ENCODE measurements at regions not wholly inside any gene's neighbourhood (a gene's known extent, or its start where the extent isn't known, plus 50 kb on each side); places are given as distances from the start of the nearest gene placed in this dataset.

GRCh38 chr3:95350049-95350448 lies 1287.2 kb downstream of the NSUN3 start:
- no peak overlapping the region for H4K91ac ChIP-seq (ENCODE audit: low read length)
- H3K9me3 ChIP-seq (ENCODE audit: control insufficient read depth, low read length) = no peaks in the 10 kb centered on the region
- no peaks in the 10 kb centered on the region for H3K4me1 ChIP-seq (ENCODE audit: control insufficient read depth, insufficient read depth, low read depth, low read length)
- no peaks in the 10 kb centered on the region for H3K79me1 ChIP-seq (replicated peaks; ENCODE audit: low read length, poor library complexity, severe bottlenecking)
- no peak overlapping the region for H2AK5ac ChIP-seq (ENCODE audit: low read length, severe bottlenecking)
- DNase-seq = no peak
- no peak overlapping the region for H3K18ac ChIP-seq (ENCODE audit: low read depth in 1 of 2, low read length in 2 of 2)
- H3K27me3 ChIP-seq (ENCODE audit: control insufficient read depth in 1 of 2, insufficient read depth in 1 of 2, low read length in 2 of 2) = no peaks in the 10 kb centered on the region
- no peak overlapping the region for H3K27ac ChIP-seq (ENCODE audit: low read length, poor library complexity, severe bottlenecking)
- whole genome bisulfite sequencing = 88% methylated on average over 4 of the region's 4 CpGs
- H3K14ac ChIP-seq (ENCODE audit: low read length in 2 of 2) = no peak overlapping the region
- H2BK120ac ChIP-seq (ENCODE audit: low read depth, low read length) = no peak overlapping the region
- no peak overlapping the region for H3K9ac ChIP-seq (ENCODE audit: low read length)
- no peak overlapping the region for H4K8ac ChIP-seq (ENCODE audit: low read length)
- no peak overlapping the region for H3K4me2 ChIP-seq (ENCODE audit: low read length, poor library complexity, severe bottlenecking)
- H3K4ac ChIP-seq (ENCODE audit: low read depth in 1 of 2, low read length in 2 of 2) = no peak overlapping the region
- no peaks in the 10 kb centered on the region for H3K36me3 ChIP-seq (ENCODE audit: control insufficient read depth in 1 of 2, insufficient read depth in 2 of 2, low read depth in 1 of 2, low read length in 2 of 2)
- H3K4me3 ChIP-seq (ENCODE audit: insufficient read depth in 1 of 2, low read depth in 1 of 2, low read length in 2 of 2) = no peak overlapping the region
- H2AFZ ChIP-seq (ENCODE audit: low read depth, low read length) = no peak overlapping the region
- no peak overlapping the region for H3K23ac ChIP-seq (ENCODE audit: low read length in 2 of 2)
- H2BK5ac ChIP-seq (ENCODE audit: low read depth, low read length, poor library complexity, severe bottlenecking) = no peak overlapping the region
- H2BK15ac ChIP-seq (ENCODE audit: low read depth, poor library complexity, severe bottlenecking) = no peak overlapping the region
- H2BK12ac ChIP-seq (ENCODE audit: low read length in 2 of 2) = no peak overlapping the region

DNA sequence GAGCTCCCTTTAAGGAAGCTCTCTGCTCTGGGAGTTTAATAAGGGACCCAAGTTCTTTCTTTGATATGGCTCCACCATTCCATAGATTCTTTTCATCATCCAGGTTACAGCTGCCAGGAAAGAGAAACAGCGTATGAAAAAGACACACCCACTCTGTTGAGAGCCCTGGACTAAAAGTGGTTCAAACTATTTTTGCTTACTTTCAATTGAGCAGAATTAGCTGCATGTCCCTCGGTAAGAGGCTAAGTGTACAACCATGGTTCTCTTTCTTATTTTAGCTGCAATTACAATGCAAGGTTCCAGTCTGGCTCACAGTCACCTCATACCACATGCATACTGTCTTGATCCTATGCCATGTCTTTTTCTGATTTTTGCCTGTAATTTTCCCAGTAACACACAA lies 1288.3 kb downstream of the NSUN3 start:
- Histone ChIP-seq H3K27me3 (ENCODE audit: control insufficient read depth in 1 of 2, insufficient read depth in 1 of 2, low read length in 2 of 2) (no peaks in the 10 kb centered on the region), H3K18ac (ENCODE audit: low read depth in 1 of 2, low read length in 2 of 2) (no peak overlapping the region), H3K14ac (ENCODE audit: low read length in 2 of 2) (no peak overlapping the region), H3K4ac (ENCODE audit: low read depth in 1 of 2, low read length in 2 of 2) (no peak overlapping the region), H3K36me3 (ENCODE audit: control insufficient read depth in 1 of 2, insufficient read depth in 2 of 2, low read depth in 1 of 2, low read length in 2 of 2) (no peaks in the 10 kb centered on the region), H3K9ac (ENCODE audit: low read length) (no peak overlapping the region), H4K91ac (ENCODE audit: low read length) (no peak overlapping the region), H2BK120ac (ENCODE audit: low read depth, low read length) (no peak overlapping the region), H2AK5ac (ENCODE audit: low read length, severe bottlenecking) (no peak overlapping the region), H3K79me1 (replicated peaks; ENCODE audit: low read length, poor library complexity, severe bottlenecking) (no peaks in the 10 kb centered on the region), H3K4me3 (ENCODE audit: insufficient read depth in 1 of 2, low read depth in 1 of 2, low read length in 2 of 2) (no peak overlapping the region), H2AFZ (ENCODE audit: low read depth, low read length) (no peak overlapping the region), H3K23ac (ENCODE audit: low read length in 2 of 2) (no peak overlapping the region), H3K4me1 (ENCODE audit: control insufficient read depth, insufficient read depth, low read depth, low read length) (no peaks in the 10 kb centered on the region), H4K8ac (ENCODE audit: low read length) (no peak overlapping the region), H3K27ac (ENCODE audit: low read length, poor library complexity, severe bottlenecking) (no peak overlapping the region), H2BK12ac (ENCODE audit: low read length in 2 of 2) (no peak overlapping the region), H2BK5ac (ENCODE audit: low read depth, low read length, poor library complexity, severe bottlenecking) (no peak overlapping the region), H3K4me2 (ENCODE audit: low read length, poor library complexity, severe bottlenecking) (no peak overlapping the region), H3K9me3 (ENCODE audit: control insufficient read depth, low read length) (no peaks in the 10 kb centered on the region), H2BK15ac (ENCODE audit: low read depth, poor library complexity, severe bottlenecking) (no peak overlapping the region)
- 88% methylated on average over 2 of the region's 2 CpGs for WGBS
- DNase-seq = no peak

DNA sequence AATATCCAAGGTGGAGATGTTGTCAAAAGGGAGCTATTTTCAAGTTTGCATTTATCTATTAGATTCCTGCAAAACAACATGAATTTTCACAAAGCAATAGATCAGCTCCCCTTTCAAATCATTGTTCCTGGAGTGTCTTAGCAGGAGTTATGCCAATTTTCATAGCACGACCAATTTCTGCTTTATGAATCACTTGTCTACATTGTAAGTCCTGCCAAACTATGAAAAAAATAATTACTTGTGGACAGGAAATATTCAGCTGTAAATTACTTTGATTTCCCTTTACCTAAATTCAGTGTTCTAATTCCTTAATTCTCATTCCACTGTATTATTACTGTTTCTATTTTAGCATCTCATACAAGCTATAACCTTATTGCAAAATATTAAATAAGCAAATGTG lies 1289.6 kb downstream of the NSUN3 start:
- Histone ChIP-seq H2BK120ac (ENCODE audit: low read depth, low read length) (no peak overlapping the region), H3K27me3 (ENCODE audit: control insufficient read depth in 1 of 2, insufficient read depth in 1 of 2, low read length in 2 of 2) (no peaks in the 10 kb centered on the region), H4K8ac (ENCODE audit: low read length) (no peak overlapping the region), H2BK12ac (ENCODE audit: low read length in 2 of 2) (no peak overlapping the region), H3K79me1 (replicated peaks; ENCODE audit: low read length, poor library complexity, severe bottlenecking) (no peaks in the 10 kb centered on the region), H3K4me2 (ENCODE audit: low read length, poor library complexity, severe bottlenecking) (no peak overlapping the region), H2AFZ (ENCODE audit: low read depth, low read length) (no peak overlapping the region), H3K36me3 (ENCODE audit: control insufficient read depth in 1 of 2, insufficient read depth in 2 of 2, low read depth in 1 of 2, low read length in 2 of 2) (no peaks in the 10 kb centered on the region), H3K4me1 (ENCODE audit: control insufficient read depth, insufficient read depth, low read depth, low read length) (peaks cover 2% of the 10 kb centered on the region), H3K4me3 (ENCODE audit: insufficient read depth in 1 of 2, low read depth in 1 of 2, low read length in 2 of 2) (no peak overlapping the region), H2BK15ac (ENCODE audit: low read depth, poor library complexity, severe bottlenecking) (no peak overlapping the region), H3K18ac (ENCODE audit: low read depth in 1 of 2, low read length in 2 of 2) (no peak overlapping the region), H3K9me3 (ENCODE audit: control insufficient read depth, low read length) (no peaks in the 10 kb centered on the region), H3K27ac (ENCODE audit: low read length, poor library complexity, severe bottlenecking) (no peak overlapping the region), H3K14ac (ENCODE audit: low read length in 2 of 2) (no peak overlapping the region), H3K9ac (ENCODE audit: low read length) (no peak overlapping the region), H3K23ac (ENCODE audit: low read length in 2 of 2) (no peak overlapping the region), H4K91ac (ENCODE audit: low read length) (no peak overlapping the region), H2BK5ac (ENCODE audit: low read depth, low read length, poor library complexity, severe bottlenecking) (no peak overlapping the region), H3K4ac (ENCODE audit: low read depth in 1 of 2, low read length in 2 of 2) (no peak overlapping the region), H2AK5ac (ENCODE audit: low read length, severe bottlenecking) (no peak overlapping the region)
- WGBS = 100% methylated on average over 1 of the region's 1 CpG
- no peak for DNase-seq

- H3K9ac ChIP-seq (ENCODE audit: low read length) = no peak overlapping the region
- WGBS = 53% methylated on average over 2 of the region's 2 CpGs
Measured at GRCh38 chr3:95354489-95354888, 1291.6 kb downstream of the NSUN3 start.

More at GRCh38 chr3:95354489-95354888, 1291.6 kb downstream of the NSUN3 start:
- Histone ChIP-seq H3K9me3 (ENCODE audit: control insufficient read depth, low read length) (no peaks in the 10 kb centered on the region), H2BK12ac (ENCODE audit: low read length in 2 of 2) (no peak overlapping the region), H3K4me3 (ENCODE audit: insufficient read depth in 1 of 2, low read depth in 1 of 2, low read length in 2 of 2) (no peak overlapping the region), H3K4me2 (ENCODE audit: low read length, poor library complexity, severe bottlenecking) (no peak overlapping the region), H3K14ac (ENCODE audit: low read length in 2 of 2) (no peak overlapping the region), H2BK5ac (ENCODE audit: low read depth, low read length, poor library complexity, severe bottlenecking) (no peak overlapping the region), H3K79me1 (replicated peaks; ENCODE audit: low read length, poor library complexity, severe bottlenecking) (no peaks in the 10 kb centered on the region), H3K27ac (ENCODE audit: low read length, poor library complexity, severe bottlenecking) (no peak overlapping the region), H3K4me1 (ENCODE audit: control insufficient read depth, insufficient read depth, low read depth, low read length) (peaks cover 2% of the 10 kb centered on the region), H4K8ac (ENCODE audit: low read length) (no peak overlapping the region), H3K27me3 (ENCODE audit: control insufficient read depth in 1 of 2, insufficient read depth in 1 of 2, low read length in 2 of 2) (no peaks in the 10 kb centered on the region), H3K36me3 (ENCODE audit: control insufficient read depth in 1 of 2, insufficient read depth in 2 of 2, low read depth in 1 of 2, low read length in 2 of 2) (no peaks in the 10 kb centered on the region), H2BK15ac (ENCODE audit: low read depth, poor library complexity, severe bottlenecking) (no peak overlapping the region), H2BK120ac (ENCODE audit: low read depth, low read length) (no peak overlapping the region), H3K23ac (ENCODE audit: low read length in 2 of 2) (no peak overlapping the region), H2AFZ (ENCODE audit: low read depth, low read length) (no peak overlapping the region), H3K4ac (ENCODE audit: low read depth in 1 of 2, low read length in 2 of 2) (no peak overlapping the region), H3K18ac (ENCODE audit: low read depth in 1 of 2, low read length in 2 of 2) (no peak overlapping the region), H2AK5ac (ENCODE audit: low read length, severe bottlenecking) (no peak overlapping the region), H4K91ac (ENCODE audit: low read length) (no peak overlapping the region)
- no peak for DNase-seq
